ENCODE measurements at regions not wholly inside any gene's neighbourhood (a gene's known extent, or its start where the extent isn't known, plus 50 kb on each side); places are given as distances from the start of the nearest gene placed in this dataset.

GRCh38 chr18:39424261-39424660 lies 1858.7 kb upstream of the CELF4 start:
- TF ChIP-seq CTCF (IDR thresholded peaks at IDR 0.05) (no peak), POLR2A (IDR thresholded peaks at IDR 0.05) (no peak)
